ENCODE measurements at regions not wholly inside any gene's neighbourhood (a gene's known extent, or its start where the extent isn't known, plus 50 kb on each side); places are given as distances from the start of the nearest gene placed in this dataset.
"Not testable (repeated sequence)": the region's sequence is repeated elsewhere in the genome, so short reads cannot be mapped to it uniquely, and the experiment has no call there.

- peak in 1 of 2 experiments; percentile 15 for DNase-seq
Measured at GRCh38 chr15:50857763-50858162, 50.7 kb upstream of the AP4E1 start.

- no peak for DNase-seq
Measured at GRCh38 chr15:50854601-50855490, 53.6 kb upstream of the AP4E1 start.

- DNase-seq, result no peak
Measured at GRCh38 chr15:50850003-50850402, 58.5 kb upstream of the AP4E1 start.

GRCh38 chr15:50848349-50848748 lies 60.1 kb upstream of the AP4E1 start:
- no peak for DNase-seq

GRCh38 chr15:50845181-50845580 lies 63.3 kb upstream of the AP4E1 start:
- not testable (repeated sequence) for DNase-seq

GRCh38 chr15:50840520-50840919 lies 68.0 kb upstream of the AP4E1 start:
- DNase-seq, result no peak

GRCh38 chr15:50837256-50837770 lies 71.2 kb upstream of the AP4E1 start:
- DNase-seq, result no peak

- no peak for DNase-seq
Measured at GRCh38 chr15:50830477-50831354, 65.2 kb upstream of the SPPL2A start.

- no peak for DNase-seq
Measured at GRCh38 chr15:50828610-50829206, 63.2 kb upstream of the SPPL2A start.

- DNase-seq, result no peak
Measured at GRCh38 chr15:50825946-50826345, 60.4 kb upstream of the SPPL2A start.

GRCh38 chr15:50824514-50824913 lies 59.0 kb upstream of the SPPL2A start:
- no peak for DNase-seq

GRCh38 chr15:50823281-50823680 lies 57.8 kb upstream of the SPPL2A start:
- peak in 1 of 2 experiments; percentile 31 for DNase-seq

- no peak for DNase-seq
Measured at GRCh38 chr15:50821476-50821875, 56.0 kb upstream of the SPPL2A start.

GRCh38 chr15:50820808-50821382 lies 55.4 kb upstream of the SPPL2A start:
- DNase-seq, result no peak

GRCh38 chr15:50819344-50819743 lies 53.8 kb upstream of the SPPL2A start:
- no peak for DNase-seq

- DNase-seq, result peak in 1 of 2 experiments; percentile 23
Measured at GRCh38 chr15:50815958-50816590, 50.6 kb upstream of the SPPL2A start.

Measured in NCI-H526 (cell line).